ENCODE measurements at regions not wholly inside any gene's neighbourhood (a gene's known extent, or its start where the extent isn't known, plus 50 kb on each side); places are given as distances from the start of the nearest gene placed in this dataset.

GRCh38 chr3:3686907-3687648 lies 112.2 kb upstream of the LRRN1 start:
- intact Hi-C loops (cut with DNase I): no loop called here
- 62% methylated on average over 3 of the region's 3 CpGs for WGBS
- DNase-seq (no peak), ATAC-seq (no peak)
- H3K4me3 ChIP-seq (ENCODE audit: low read length): no peak overlapping the region
- H3K27me3 ChIP-seq (ENCODE audit: control insufficient read depth, insufficient read depth): no peaks in the 10 kb centered on the region
- no peaks in the 10 kb centered on the region for H3K4me1 ChIP-seq (ENCODE audit: control insufficient read depth, insufficient read depth, low read length)
- H3K9me3 ChIP-seq (ENCODE audit: control insufficient read depth, low read length): no peaks in the 10 kb centered on the region
- no peak overlapping the region for H3K27ac ChIP-seq (ENCODE audit: low read length)

GRCh38 chr3:3685721-3686120 lies 113.5 kb upstream of the LRRN1 start:
- H3K4me1 ChIP-seq (ENCODE audit: control insufficient read depth, insufficient read depth, low read length): no peaks in the 10 kb centered on the region
- H3K27ac ChIP-seq (ENCODE audit: low read length): no peak overlapping the region
- WGBS: 54% methylated on average over 7 of the region's 7 CpGs
- DNase-seq (no peak), ATAC-seq (no peak)
- no peaks in the 10 kb centered on the region for H3K9me3 ChIP-seq (ENCODE audit: control insufficient read depth, low read length)
- intact Hi-C loops (cut with DNase I): no loop called here
- no peaks in the 10 kb centered on the region for H3K27me3 ChIP-seq (ENCODE audit: control insufficient read depth, insufficient read depth)
- no peak overlapping the region for H3K4me3 ChIP-seq (ENCODE audit: low read length)

GRCh38 chr3:3683261-3683660 lies 116.0 kb upstream of the LRRN1 start:
- no peak for ATAC-seq
- H3K27me3 ChIP-seq (ENCODE audit: control insufficient read depth, insufficient read depth): no peaks in the 10 kb centered on the region
- H3K27ac ChIP-seq (ENCODE audit: low read length): no peak overlapping the region
- intact Hi-C loops (cut with DNase I): no loop called here
- no peaks in the 10 kb centered on the region for H3K4me1 ChIP-seq (ENCODE audit: control insufficient read depth, insufficient read depth, low read length)
- no peak for DNase-seq
- H3K9me3 ChIP-seq (ENCODE audit: control insufficient read depth, low read length): no peaks in the 10 kb centered on the region
- WGBS: 97% methylated on average over 1 of the region's 1 CpG
- no peak overlapping the region for H3K4me3 ChIP-seq (ENCODE audit: low read length)

- Histone ChIP-seq H3K4me1 (ENCODE audit: control insufficient read depth, insufficient read depth, low read length) (no peaks in the 10 kb centered on the region), H3K27ac (ENCODE audit: low read length) (no peak overlapping the region), H3K4me3 (ENCODE audit: low read length) (no peak overlapping the region), H3K9me3 (ENCODE audit: control insufficient read depth, low read length) (no peaks in the 10 kb centered on the region), H3K27me3 (ENCODE audit: control insufficient read depth, insufficient read depth) (no peaks in the 10 kb centered on the region)
- DNase-seq (no peak), ATAC-seq (peak; percentile 14 to 45)
- intact Hi-C loops (cut with DNase I): no loop called here
- WGBS: 14% methylated on average over 1 of the region's 1 CpG
Measured at GRCh38 chr3:3675801-3676200, 123.4 kb upstream of the LRRN1 start.

GRCh38 chr3:3675186-3675585 lies 124.0 kb upstream of the LRRN1 start:
- no peaks in the 10 kb centered on the region for H3K9me3 ChIP-seq (ENCODE audit: control insufficient read depth, low read length)
- ATAC-seq: no peak
- no peaks in the 10 kb centered on the region for H3K27me3 ChIP-seq (ENCODE audit: control insufficient read depth, insufficient read depth)
- H3K4me3 ChIP-seq (ENCODE audit: low read length): no peak overlapping the region
- no peak overlapping the region for H3K27ac ChIP-seq (ENCODE audit: low read length)
- DNase-seq: no peak
- no peaks in the 10 kb centered on the region for H3K4me1 ChIP-seq (ENCODE audit: control insufficient read depth, insufficient read depth, low read length)
- intact Hi-C loops (cut with DNase I): no loop called here

GRCh38 chr3:3666664-3667063 lies 132.6 kb upstream of the LRRN1 start:
- H3K27me3 ChIP-seq (ENCODE audit: control insufficient read depth, insufficient read depth): no peaks in the 10 kb centered on the region
- ATAC-seq (no peak), DNase-seq (no peak)
- 53% methylated on average over 3 of the region's 3 CpGs for WGBS
- H3K4me1 ChIP-seq (ENCODE audit: control insufficient read depth, insufficient read depth, low read length): no peaks in the 10 kb centered on the region
- no peaks in the 10 kb centered on the region for H3K9me3 ChIP-seq (ENCODE audit: control insufficient read depth, low read length)
- intact Hi-C loops (cut with DNase I): no loop called here
- no peak overlapping the region for H3K27ac ChIP-seq (ENCODE audit: low read length)
- H3K4me3 ChIP-seq (ENCODE audit: low read length): no peak overlapping the region

GRCh38 chr3:3665961-3666640 lies 133.1 kb upstream of the LRRN1 start:
- H3K4me3 ChIP-seq (ENCODE audit: low read length): no peak overlapping the region
- H3K9me3 ChIP-seq (ENCODE audit: control insufficient read depth, low read length): no peaks in the 10 kb centered on the region
- intact Hi-C loops (cut with DNase I): no loop called here
- peak in 2 of 3 donors; percentile 64 to 67 for DNase-seq
- 59% methylated on average over 13 of the region's 13 CpGs for WGBS
- no peak overlapping the region for H3K27ac ChIP-seq (ENCODE audit: low read length)
- no peaks in the 10 kb centered on the region for H3K4me1 ChIP-seq (ENCODE audit: control insufficient read depth, insufficient read depth, low read length)
- no peaks in the 10 kb centered on the region for H3K27me3 ChIP-seq (ENCODE audit: control insufficient read depth, insufficient read depth)
- peak in 1 of 2 donors; percentile 61 for ATAC-seq

GRCh38 chr3:3665546-3665945 lies 133.7 kb upstream of the LRRN1 start:
- no peak for ATAC-seq
- intact Hi-C loops (cut with DNase I): no loop called here
- H3K27ac ChIP-seq (ENCODE audit: low read length): no peak overlapping the region
- H3K27me3 ChIP-seq (ENCODE audit: control insufficient read depth, insufficient read depth): no peaks in the 10 kb centered on the region
- no peak overlapping the region for H3K4me3 ChIP-seq (ENCODE audit: low read length)
- H3K4me1 ChIP-seq (ENCODE audit: control insufficient read depth, insufficient read depth, low read length): no peaks in the 10 kb centered on the region
- WGBS: 69% methylated on average over 2 of the region's 2 CpGs
- DNase-seq: no peak
- no peaks in the 10 kb centered on the region for H3K9me3 ChIP-seq (ENCODE audit: control insufficient read depth, low read length)

GRCh38 chr3:3664935-3665334 lies 134.3 kb upstream of the LRRN1 start:
- no peaks in the 10 kb centered on the region for H3K9me3 ChIP-seq (ENCODE audit: control insufficient read depth, low read length)
- H3K27ac ChIP-seq (ENCODE audit: low read length): no peak overlapping the region
- no peak for DNase-seq
- H3K27me3 ChIP-seq (ENCODE audit: control insufficient read depth, insufficient read depth): no peaks in the 10 kb centered on the region
- no peak overlapping the region for H3K4me3 ChIP-seq (ENCODE audit: low read length)
- no peak for ATAC-seq
- 78% methylated on average over 5 of the region's 5 CpGs for WGBS
- H3K4me1 ChIP-seq (ENCODE audit: control insufficient read depth, insufficient read depth, low read length): no peaks in the 10 kb centered on the region
- intact Hi-C loops (cut with DNase I): no loop called here

GRCh38 chr3:3662610-3663009 lies 136.6 kb upstream of the LRRN1 start:
- 82% methylated on average over 4 of the region's 4 CpGs for WGBS
- Histone ChIP-seq H3K9me3 (ENCODE audit: control insufficient read depth, low read length) (no peaks in the 10 kb centered on the region), H3K4me1 (ENCODE audit: control insufficient read depth, insufficient read depth, low read length) (no peaks in the 10 kb centered on the region), H3K27ac (ENCODE audit: low read length) (no peak overlapping the region), H3K4me3 (ENCODE audit: low read length) (no peak overlapping the region), H3K27me3 (ENCODE audit: control insufficient read depth, insufficient read depth) (no peaks in the 10 kb centered on the region)
- ATAC-seq: no peak
- DNase-seq: no peak
- intact Hi-C loops (cut with DNase I): no loop called here

GRCh38 chr3:3654916-3655315 lies 144.3 kb upstream of the LRRN1 start:
- H3K4me1 ChIP-seq (ENCODE audit: control insufficient read depth, insufficient read depth, low read length): no peaks in the 10 kb centered on the region
- no peaks in the 10 kb centered on the region for H3K9me3 ChIP-seq (ENCODE audit: control insufficient read depth, low read length)
- intact Hi-C loops (cut with DNase I): no loop called here
- DNase-seq: no peak
- no peaks in the 10 kb centered on the region for H3K27me3 ChIP-seq (ENCODE audit: control insufficient read depth, insufficient read depth)
- ATAC-seq: no peak
- no peak overlapping the region for H3K27ac ChIP-seq (ENCODE audit: low read length)
- no peak overlapping the region for H3K4me3 ChIP-seq (ENCODE audit: low read length)
- 89% methylated on average over 2 of the region's 2 CpGs for WGBS

All from right cardiac atrium (tissue), 5 donors.